Cerebellar cortex (tissue), 1 donor: ENCODE measurements at regions not wholly inside any gene's neighbourhood (a gene's known extent, or its start where the extent isn't known, plus 50 kb on each side); places are given as distances from the start of the nearest gene placed in this dataset.
"Not testable (repeated sequence)": the region's sequence is repeated elsewhere in the genome, so short reads cannot be mapped to it uniquely, and the experiment has no call there.

Experiments
- DNase-seq: peaks from one replicate; pipeline ENCODE4 v3.0.0-alpha.2; 2015; ENCODE audit warnings: low spot score

- DNase-seq, result peak; percentile 7
Observed at GRCh38 chr2:107462181-107462580, 364.5 kb upstream of the RGPD4 start.

DNA sequence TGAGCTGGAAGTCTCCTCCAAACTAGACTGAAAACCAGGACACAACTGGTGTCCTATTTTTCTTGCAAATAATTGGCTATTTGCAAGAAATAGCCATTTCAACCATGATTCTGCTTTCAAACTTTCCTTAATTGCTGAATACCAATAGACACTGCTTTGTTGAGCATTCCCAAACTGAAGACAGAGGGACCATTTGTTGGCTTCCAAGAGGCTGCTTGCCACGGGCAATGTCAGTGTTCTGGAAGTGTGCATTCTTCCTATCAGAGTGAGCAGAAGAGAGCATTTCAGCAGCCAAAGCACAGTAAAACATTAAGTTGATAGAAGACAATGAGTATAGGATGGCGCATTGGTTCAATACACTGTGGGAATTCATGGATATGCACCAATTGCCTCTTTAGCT lies 360.5 kb upstream of the RGPD4 start:
- peak; percentile 8 for DNase-seq

GRCh38 chr2:107466984-107467773 lies 359.5 kb upstream of the RGPD4 start:
- no peak for DNase-seq

- DNase-seq, result no peak
Observed at GRCh38 chr2:107469437-107469995, 357.2 kb upstream of the RGPD4 start.

DNA sequence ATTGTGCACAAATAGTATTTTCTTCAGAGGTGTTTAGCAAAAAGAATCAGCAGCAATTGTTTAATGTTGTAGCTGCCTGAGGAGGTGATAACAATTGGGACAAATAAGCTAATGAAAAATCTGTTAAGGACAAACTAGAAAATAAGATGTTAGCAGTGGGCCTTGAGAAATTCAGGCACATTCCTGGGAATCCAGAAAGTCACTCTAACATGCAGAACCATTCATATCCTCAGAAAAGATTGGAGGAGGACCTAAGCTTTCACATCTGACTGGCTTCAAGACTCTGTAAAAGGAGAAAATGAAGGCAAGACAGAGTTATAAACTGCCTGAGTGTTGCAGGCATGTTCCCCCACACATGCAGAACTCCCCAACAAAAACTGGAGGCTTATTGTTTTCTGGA lies 353.5 kb upstream of the RGPD4 start:
- no peak for DNase-seq

GRCh38 chr2:107475859-107476258 lies 350.8 kb upstream of the RGPD4 start:
- DNase-seq, result no peak

GRCh38 chr2:107502539-107502938 lies 324.2 kb upstream of the RGPD4 start:
- no peak for DNase-seq

GRCh38 chr2:107511970-107512789 lies 314.5 kb upstream of the RGPD4 start:
- no peak for DNase-seq

GRCh38 chr2:107525406-107525805 lies 301.3 kb upstream of the RGPD4 start:
- no peak for DNase-seq

- DNase-seq, result no peak
Observed at GRCh38 chr2:107529146-107529545, 297.5 kb upstream of the RGPD4 start.

- DNase-seq, result no peak
Observed at GRCh38 chr2:107530046-107530445, 296.6 kb upstream of the RGPD4 start.

- DNase-seq, result no peak
Observed at GRCh38 chr2:107534926-107535325, 291.8 kb upstream of the RGPD4 start.

- not testable (repeated sequence) for DNase-seq
Observed at GRCh38 chr2:107535905-107536689, 290.6 kb upstream of the RGPD4 start.

GRCh38 chr2:107542314-107542740 lies 284.4 kb upstream of the RGPD4 start:
- DNase-seq, result no peak

- DNase-seq, result no peak
Observed at GRCh38 chr2:107543793-107544192, 282.9 kb upstream of the RGPD4 start.

DNA sequence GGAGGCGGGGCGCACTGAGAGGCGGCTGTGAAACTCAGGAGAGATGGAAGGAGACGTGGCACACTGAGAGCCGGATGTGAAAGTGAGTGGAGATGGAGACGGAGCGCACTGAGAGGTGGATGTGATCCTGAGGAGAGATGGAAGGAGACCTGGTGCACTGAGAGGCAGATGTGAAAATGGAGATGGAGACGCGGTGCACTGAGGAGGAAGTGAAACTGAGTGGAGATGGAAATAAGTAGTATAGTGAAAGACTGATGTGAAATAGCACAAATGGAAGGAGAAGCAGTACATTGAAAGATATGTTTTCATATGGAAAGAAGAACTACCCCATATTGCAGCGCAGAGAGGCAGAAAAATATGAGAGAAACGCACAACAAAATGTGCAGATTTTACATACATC lies 281.6 kb upstream of the RGPD4 start:
- DNase-seq, result no peak

GRCh38 chr2:107545851-107546250 lies 280.8 kb upstream of the RGPD4 start:
- DNase-seq, result no peak

- DNase-seq, result no peak
Observed at GRCh38 chr2:107548216-107548615, 278.5 kb upstream of the RGPD4 start.

DNA sequence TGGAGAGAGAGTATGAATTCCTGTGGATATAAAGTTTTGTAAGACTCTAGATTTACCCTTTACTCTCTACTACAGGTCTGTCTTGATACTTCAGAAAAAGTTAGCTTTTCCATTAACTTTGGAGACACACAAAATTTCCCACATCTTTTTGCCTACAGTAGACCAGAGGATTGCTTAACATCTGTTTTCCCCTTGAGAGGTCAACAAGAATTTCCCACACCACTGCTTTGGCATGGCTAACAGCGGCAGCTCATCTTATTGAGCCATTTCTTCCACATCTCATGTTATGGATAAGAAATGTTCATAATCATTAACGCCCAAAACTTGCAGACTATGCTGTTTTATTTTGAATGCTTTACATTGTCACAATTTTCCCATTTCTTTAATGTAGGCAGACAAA lies 273.6 kb upstream of the RGPD4 start:
- no peak for DNase-seq

GRCh38 chr2:107553539-107553938 lies 273.2 kb upstream of the RGPD4 start:
- no peak for DNase-seq

- DNase-seq, result no peak
Observed at GRCh38 chr2:107556038-107556627, 270.6 kb upstream of the RGPD4 start.

- DNase-seq, result no peak
Observed at GRCh38 chr2:107558295-107558694, 268.4 kb upstream of the RGPD4 start.
